Colonic mucosa (tissue), 4 donors: ENCODE measurements at regions not wholly inside any gene's neighbourhood (a gene's known extent, or its start where the extent isn't known, plus 50 kb on each side); places are given as distances from the start of the nearest gene placed in this dataset.
A peak's percentile ranks its signal among the peaks of the same experiment; 100 is the strongest.
"Not testable (repeated sequence)": the region's sequence is repeated elsewhere in the genome, so short reads cannot be mapped to it uniquely, and the experiment has no call there.

Experiments used
- DNase-seq: peaks from one replicate; pipeline ENCODE4 v3.0.0-alpha.2; 2020
- H3K27ac ChIP-seq: fragments of 200-600 bp; one replicate; pipeline ENCODE4 v1.8.0; 2021
- H3K27me3 ChIP-seq: fragments of 200-600 bp; one replicate; pipeline ENCODE4 v1.8.0; 2021
- H3K36me3 ChIP-seq: fragments of 200-600 bp; one replicate; pipeline ENCODE4 v1.8.0; 2021
- H3K4me1 ChIP-seq: fragments of 200-600 bp; one replicate; pipeline ENCODE4 v1.8.0; 2021; ENCODE audit warnings: mild to moderate bottlenecking
- H3K4me3 ChIP-seq: fragments of 200-600 bp; one replicate; pipeline ENCODE4 v1.8.0; 2021
- H3K9ac ChIP-seq, 2 donors: one replicate each; pipeline ENCODE4 v1.7.0; 2013; ENCODE audit warnings: control low read depth in 2 of 2, low read depth in 2 of 2, low read length in 2 of 2
- H3K9me3 ChIP-seq: fragments of 200-600 bp; one replicate; pipeline ENCODE4 v1.8.0; 2021
- intact Hi-C: fragments of 100-400 bp; cut with DNase I; formaldehyde crosslinking; loops from one replicate; pipeline ENCODE4 v1.14.1; 2022
- TF ChIP-seq, protein P1 (sequence below): fragments of 200-600 bp; IDR thresholded peaks from one replicate; pipeline ENCODE4 v1.8.0; 2022; ENCODE audit warnings: antibody characterized with exemption, mild to moderate bottlenecking
- donor health status: healthy.
- donor health status: DM: no; HTN: no; CAD: no.
- donor health status: DM: no; HTN: no; CAD: no.

DNA sequence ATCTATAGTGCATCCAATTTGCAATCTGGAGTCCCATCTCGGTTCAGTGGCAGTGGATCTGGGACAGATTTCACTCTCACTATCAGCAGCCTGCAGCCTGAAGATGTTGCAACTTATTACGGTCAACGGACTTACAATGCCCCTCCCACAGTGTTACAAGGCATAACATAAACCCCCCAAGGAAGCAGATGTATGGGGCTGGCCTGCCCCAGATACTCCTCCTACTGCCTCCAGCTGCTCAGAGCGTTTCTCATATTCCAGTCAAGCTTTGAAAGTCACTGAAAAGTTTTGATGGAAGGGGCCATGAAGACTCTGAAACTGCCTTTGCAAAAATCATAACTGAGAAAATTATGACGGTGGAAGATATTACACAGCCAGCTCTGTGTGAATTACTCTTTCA, 1193.6 kb downstream of the RPIA start:
- H3K4me1 ChIP-seq, DNase-seq, H3K27me3 ChIP-seq, H3K9me3 ChIP-seq, H3K36me3 ChIP-seq, H3K4me3 ChIP-seq, H3K27ac ChIP-seq, intact Hi-C loops, H3K9ac ChIP-seq: not testable (repeated sequence)

DNA sequence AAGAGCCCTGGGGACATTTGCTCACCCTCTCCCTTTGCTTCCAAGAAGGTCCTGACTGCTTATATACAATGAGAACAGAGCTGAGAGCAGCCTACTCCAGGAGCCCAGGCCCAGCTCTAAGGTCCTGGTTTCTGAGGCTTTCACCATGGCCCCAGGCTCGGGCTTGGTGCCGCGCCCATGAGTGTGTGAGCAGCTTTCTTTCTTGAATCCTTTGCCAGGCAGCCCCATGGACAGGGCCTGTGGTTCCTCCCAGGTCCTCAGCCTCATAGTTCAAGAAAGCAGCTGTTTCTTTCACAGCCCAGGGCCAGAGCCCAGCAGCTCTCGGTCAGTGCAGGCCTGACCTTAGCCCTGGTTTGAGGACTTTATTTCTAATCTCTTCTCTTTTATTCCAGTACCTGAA, 1197.2 kb downstream of the RPIA start:
- H3K9ac ChIP-seq, H3K4me3 ChIP-seq, H3K27ac ChIP-seq, DNase-seq, H3K9me3 ChIP-seq, H3K36me3 ChIP-seq, intact Hi-C loops, H3K27me3 ChIP-seq, H3K4me1 ChIP-seq: not testable (repeated sequence)

DNA sequence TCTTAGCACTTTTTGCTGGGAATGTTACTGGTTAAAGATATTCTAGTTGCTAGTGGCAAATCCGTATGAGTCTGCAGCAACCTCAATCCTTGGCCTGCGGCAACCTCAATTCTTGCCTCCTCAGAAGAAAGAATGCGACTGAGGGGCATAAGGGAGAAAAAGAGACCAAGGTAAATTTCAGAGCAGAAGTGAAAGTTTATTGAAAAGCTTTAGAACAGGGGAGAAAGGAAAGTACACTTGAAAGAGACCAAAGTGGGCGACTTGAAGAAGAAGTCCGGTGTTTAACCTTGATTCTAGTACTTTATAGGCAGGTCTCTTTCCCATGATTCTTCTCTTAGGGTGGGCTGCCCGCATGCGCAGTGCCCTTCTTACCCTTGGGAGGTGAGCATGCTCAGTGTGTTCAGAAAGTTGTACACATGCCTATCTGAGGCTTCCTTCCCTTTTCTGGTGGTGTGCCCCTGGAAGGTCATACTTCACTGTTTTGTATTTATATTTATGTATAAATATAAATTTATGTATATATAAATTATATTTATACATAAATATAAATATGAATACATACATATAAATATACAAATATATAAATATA, 1198.8 kb downstream of the RPIA start:
- DNase-seq, H3K9me3 ChIP-seq, H3K9ac ChIP-seq, H3K27ac ChIP-seq, H3K36me3 ChIP-seq, H3K27me3 ChIP-seq, intact Hi-C loops, H3K4me1 ChIP-seq, H3K4me3 ChIP-seq: not testable (repeated sequence)

DNA sequence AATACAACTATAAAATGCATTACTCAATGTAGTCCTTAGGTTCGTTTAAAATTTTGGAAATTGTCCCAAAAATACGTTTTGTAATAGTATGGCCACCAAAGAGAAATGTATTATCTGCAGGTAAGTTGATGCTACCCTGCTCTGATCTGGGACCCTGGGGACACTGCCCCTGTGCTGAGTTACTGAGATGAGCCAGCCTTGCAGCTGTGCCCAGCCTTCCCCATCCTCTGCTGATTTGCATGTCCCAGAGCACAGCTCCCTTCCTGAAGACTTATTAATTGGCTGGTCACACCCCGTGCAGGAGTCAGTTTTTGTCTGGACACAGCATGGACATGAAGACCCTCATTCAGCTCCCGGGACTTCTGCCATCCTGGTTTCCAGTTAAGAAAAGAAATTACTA, 1203.5 kb downstream of the RPIA start:
- DNase-seq, H3K36me3 ChIP-seq, H3K4me1 ChIP-seq, H3K27me3 ChIP-seq, intact Hi-C loops, H3K9ac ChIP-seq, H3K27ac ChIP-seq, H3K9me3 ChIP-seq, H3K4me3 ChIP-seq: not testable (repeated sequence)

DNA sequence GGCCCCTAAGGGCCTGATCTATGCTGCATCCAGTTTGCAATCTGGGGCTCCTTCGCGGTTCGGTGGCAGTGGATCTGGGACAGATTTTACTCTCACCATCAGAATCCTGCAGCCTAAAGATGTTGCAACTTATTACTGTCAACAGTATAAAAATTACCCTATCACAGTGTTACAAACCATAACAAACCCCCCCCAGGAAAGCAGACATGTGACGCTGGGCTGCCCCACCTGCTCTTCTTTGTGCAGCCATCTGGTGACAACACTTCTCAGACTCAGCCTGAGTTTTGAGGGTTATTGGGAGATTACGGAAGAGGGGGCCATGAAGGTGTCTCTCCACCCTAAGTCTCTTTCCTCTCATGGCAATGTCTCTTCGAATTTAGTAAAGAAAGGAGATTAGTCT, 1204.2 kb downstream of the RPIA start:
- DNase-seq, H3K4me3 ChIP-seq, H3K9ac ChIP-seq, H3K27ac ChIP-seq, intact Hi-C loops, H3K4me1 ChIP-seq, H3K27me3 ChIP-seq, H3K36me3 ChIP-seq, H3K9me3 ChIP-seq: not testable (repeated sequence)

DNA sequence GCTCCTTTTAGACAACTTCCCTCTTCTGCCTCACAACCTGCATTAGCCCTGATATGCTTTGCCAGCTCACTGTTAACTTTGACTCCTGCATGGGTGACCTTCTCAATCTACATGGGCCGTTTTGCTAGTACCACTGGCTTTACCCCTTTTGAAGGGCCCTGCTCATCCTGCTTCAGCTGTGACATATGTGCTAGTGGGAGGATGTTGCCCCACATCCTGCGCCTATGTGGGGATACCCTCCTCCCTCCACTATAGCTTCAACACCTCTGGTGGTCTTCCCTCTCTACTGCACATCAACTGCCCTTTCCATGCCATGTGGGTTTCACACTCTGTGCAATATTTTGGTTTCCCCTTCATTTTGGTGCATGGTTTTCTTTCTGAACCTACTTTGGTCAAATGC, 1235.5 kb downstream of the RPIA start:
- H3K27me3 ChIP-seq, H3K4me3 ChIP-seq, DNase-seq, H3K27ac ChIP-seq, H3K36me3 ChIP-seq, H3K4me1 ChIP-seq, H3K9me3 ChIP-seq, intact Hi-C loops, H3K9ac ChIP-seq: not testable (repeated sequence)

DNA sequence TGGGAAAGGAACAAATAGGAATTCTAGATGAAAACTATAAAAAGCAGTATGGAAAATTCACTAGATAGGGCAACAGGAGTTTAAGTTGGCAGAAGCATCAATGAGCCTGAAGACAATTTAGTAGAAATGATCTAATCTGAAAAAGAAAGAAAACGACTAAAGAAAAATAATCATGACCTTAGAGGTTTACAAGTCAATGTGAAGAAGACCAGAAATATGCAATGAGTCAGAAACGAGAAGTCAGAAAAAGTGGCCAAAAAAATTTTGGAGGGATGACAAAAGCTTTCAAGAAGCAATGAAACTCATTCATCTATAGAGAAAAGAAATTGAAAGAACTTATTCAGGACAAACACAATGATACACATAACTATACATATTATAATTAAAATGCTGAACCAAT, 1244.0 kb downstream of the RPIA start:
- H3K9me3 ChIP-seq, H3K9ac ChIP-seq, H3K4me1 ChIP-seq, DNase-seq, H3K36me3 ChIP-seq, H3K27ac ChIP-seq, H3K27me3 ChIP-seq, intact Hi-C loops, H3K4me3 ChIP-seq: not testable (repeated sequence)

DNA sequence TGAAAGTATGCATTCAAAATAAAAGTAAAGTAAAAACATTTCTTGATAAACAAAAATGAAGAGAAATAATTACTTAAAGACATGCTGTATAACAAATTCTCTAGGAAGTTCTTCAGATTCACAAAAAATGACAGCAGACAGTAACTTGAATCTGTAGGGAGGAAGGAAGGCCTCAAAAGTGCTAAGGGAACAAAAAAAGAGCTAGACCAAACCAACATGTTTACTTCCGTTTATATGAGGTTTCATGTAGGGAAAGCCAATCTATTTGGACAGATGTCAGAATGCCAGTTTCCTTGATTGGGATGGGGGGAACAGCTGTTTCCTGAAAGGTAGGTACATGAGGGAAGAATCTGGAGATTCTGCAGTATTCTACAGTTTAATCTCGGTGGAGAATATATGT, 1244.5 kb downstream of the RPIA start:
- intact Hi-C loops, H3K36me3 ChIP-seq, DNase-seq, H3K4me1 ChIP-seq, H3K9me3 ChIP-seq, H3K4me3 ChIP-seq, H3K27ac ChIP-seq, H3K9ac ChIP-seq, H3K27me3 ChIP-seq: not testable (repeated sequence)

DNA sequence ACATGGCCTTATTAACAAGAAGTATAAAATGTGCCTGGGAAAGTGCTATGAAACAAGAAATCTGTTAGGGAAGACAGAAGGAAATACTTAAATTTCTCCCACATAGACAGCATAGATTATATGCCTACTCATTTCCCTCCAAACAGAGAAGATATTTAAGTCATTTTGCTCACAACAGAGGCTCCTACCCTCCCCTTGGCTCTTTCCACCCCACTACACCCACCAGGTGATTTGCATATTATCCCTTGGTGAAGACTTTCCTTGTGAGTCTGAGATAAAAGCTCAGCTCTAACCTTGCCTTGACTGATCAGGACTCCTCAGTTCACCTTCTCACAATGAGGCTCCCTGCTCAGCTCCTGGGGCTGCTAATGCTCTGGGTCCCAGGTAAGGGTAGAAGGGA, 1245.1 kb downstream of the RPIA start:
- intact Hi-C loops, H3K27ac ChIP-seq, DNase-seq, H3K36me3 ChIP-seq, H3K9me3 ChIP-seq, H3K9ac ChIP-seq, H3K4me1 ChIP-seq, H3K27me3 ChIP-seq, H3K4me3 ChIP-seq: not testable (repeated sequence)

DNA sequence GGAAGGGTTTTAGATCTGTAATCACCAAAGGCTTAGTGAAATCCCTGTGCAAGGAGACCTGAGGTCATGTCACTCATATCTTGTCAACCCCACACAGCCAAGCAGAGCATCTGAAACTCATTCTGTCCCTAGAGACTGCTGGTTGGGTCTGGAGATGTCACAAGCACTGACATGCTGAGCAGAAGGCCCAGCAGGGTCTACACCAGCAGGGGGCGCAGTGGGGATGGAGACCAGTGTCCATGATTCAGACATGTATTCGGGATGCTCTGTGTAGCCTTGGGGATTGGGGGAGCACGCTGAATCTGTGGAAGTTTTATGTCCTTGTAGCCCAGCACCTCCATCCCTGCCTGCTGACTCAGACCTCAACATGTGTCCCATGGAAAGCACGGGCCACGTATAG, 1247.3 kb downstream of the RPIA start:
- H3K27me3 ChIP-seq, DNase-seq, H3K4me1 ChIP-seq, intact Hi-C loops, H3K36me3 ChIP-seq, H3K9me3 ChIP-seq, H3K4me3 ChIP-seq, H3K27ac ChIP-seq, H3K9ac ChIP-seq: not testable (repeated sequence)
- TF ChIP-seq, protein P1, sequence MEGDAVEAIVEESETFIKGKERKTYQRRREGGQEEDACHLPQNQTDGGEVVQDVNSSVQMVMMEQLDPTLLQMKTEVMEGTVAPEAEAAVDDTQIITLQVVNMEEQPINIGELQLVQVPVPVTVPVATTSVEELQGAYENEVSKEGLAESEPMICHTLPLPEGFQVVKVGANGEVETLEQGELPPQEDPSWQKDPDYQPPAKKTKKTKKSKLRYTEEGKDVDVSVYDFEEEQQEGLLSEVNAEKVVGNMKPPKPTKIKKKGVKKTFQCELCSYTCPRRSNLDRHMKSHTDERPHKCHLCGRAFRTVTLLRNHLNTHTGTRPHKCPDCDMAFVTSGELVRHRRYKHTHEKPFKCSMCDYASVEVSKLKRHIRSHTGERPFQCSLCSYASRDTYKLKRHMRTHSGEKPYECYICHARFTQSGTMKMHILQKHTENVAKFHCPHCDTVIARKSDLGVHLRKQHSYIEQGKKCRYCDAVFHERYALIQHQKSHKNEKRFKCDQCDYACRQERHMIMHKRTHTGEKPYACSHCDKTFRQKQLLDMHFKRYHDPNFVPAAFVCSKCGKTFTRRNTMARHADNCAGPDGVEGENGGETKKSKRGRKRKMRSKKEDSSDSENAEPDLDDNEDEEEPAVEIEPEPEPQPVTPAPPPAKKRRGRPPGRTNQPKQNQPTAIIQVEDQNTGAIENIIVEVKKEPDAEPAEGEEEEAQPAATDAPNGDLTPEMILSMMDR = peak; percentile 29

DNA sequence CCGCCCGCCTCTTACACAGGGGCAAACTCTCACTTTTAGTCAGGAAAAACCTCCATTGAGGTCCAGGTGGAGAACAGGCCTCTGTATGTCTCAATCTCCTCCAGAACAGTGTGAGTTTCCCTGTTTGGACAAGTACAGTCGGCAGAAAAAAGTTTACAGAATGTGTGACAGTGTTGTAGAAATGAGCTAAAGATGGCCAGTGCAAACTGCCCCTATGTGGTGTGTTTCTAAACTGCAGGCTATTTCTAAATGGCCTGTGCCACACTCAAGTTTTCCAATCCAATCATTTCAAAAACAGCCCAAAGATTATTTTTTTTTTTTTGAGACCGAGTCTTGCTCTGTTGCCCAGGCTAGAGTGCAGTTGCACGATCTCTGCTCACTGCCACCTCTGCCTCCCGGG, 1252.8 kb downstream of the RPIA start:
- H3K9me3 ChIP-seq, H3K4me3 ChIP-seq, H3K27ac ChIP-seq, DNase-seq, intact Hi-C loops, H3K4me1 ChIP-seq, H3K9ac ChIP-seq, H3K27me3 ChIP-seq, H3K36me3 ChIP-seq: not testable (repeated sequence)

DNA sequence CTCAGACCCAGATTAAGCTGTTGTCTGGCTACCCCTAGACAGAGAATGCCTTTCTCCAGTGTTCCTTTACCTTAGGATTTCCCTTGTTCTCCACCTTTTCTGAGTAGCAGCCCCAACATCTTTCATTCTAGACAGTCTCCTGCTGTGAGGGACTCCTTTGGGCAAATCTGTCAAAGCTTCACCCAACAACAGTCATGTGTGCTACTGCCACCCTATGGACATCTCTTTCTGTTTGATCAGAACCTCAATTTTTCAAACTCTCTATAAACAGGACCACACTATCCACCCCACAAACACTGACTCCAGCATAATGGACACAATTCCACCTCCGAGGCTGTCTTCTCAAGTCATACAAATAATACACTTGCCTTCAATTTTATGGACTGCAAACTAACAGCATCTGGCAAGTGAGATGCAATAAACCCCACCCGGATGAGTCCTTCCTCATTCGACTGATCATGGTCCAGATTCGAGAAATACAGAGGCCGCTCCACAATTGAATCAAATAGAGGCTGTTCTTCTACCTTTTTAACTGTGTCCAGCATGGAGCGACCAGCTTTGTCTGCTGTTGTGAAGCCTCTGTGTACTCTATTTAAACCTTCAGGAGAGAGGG, 1253.6 kb downstream of the RPIA start:
- H3K27me3 ChIP-seq, H3K27ac ChIP-seq, H3K4me1 ChIP-seq, H3K9ac ChIP-seq, intact Hi-C loops, H3K4me3 ChIP-seq, H3K9me3 ChIP-seq, DNase-seq, H3K36me3 ChIP-seq: not testable (repeated sequence)

DNA sequence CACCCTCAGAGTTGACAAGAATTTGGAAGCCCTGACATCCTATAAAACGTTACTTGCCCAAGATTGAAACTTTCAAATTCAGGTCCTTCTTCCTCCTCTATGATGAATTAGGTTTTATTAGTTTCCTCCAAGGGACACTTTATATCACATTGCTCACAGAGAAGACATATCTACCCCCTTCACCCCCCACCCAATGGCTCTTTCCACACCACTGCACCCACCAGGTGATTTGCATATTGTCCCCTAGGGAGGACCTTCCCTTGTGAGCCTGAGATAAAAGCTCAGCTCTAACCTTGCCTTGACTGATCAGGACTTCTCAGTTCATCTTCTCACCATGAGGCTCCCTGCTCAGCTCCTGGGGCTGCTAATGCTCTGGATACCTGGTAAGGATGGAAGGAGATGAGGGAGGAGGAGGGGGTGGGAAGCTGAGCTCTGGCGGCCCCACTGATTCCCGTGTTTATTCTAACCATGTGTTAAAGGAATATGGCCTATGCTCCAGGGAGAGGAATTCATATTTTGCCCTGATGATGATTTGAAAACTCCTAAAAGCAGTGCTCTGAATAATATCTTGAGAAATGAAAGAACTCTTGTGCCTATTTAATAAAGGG, 1255.8 kb downstream of the RPIA start:
- H3K4me1 ChIP-seq, H3K27ac ChIP-seq, H3K27me3 ChIP-seq, H3K9ac ChIP-seq, H3K4me3 ChIP-seq, intact Hi-C loops, H3K36me3 ChIP-seq, H3K9me3 ChIP-seq, DNase-seq: not testable (repeated sequence)
